ENCODE measurements at regions not wholly inside any gene's neighbourhood (a gene's known extent, or its start where the extent isn't known, plus 50 kb on each side); places are given as distances from the start of the nearest gene placed in this dataset.
A peak's percentile ranks its signal among the peaks of the same experiment; 100 is the strongest.
"Not testable (repeated sequence)": the region's sequence is repeated elsewhere in the genome, so short reads cannot be mapped to it uniquely, and the experiment has no call there.

- no peak overlapping the region for H3K9ac ChIP-seq (ENCODE audit: low read length in 2 of 2)
- H3K27me3 ChIP-seq (ENCODE audit: control insufficient read depth in 1 of 2, insufficient read depth in 2 of 2, low read length in 2 of 2): no peaks in the 10 kb centered on the region
- no peaks in the 10 kb centered on the region for H3K36me3 ChIP-seq (ENCODE audit: control insufficient read depth in 2 of 2, insufficient read depth in 2 of 2, low read length in 2 of 2)
- H3K9me3 ChIP-seq (ENCODE audit: control insufficient read depth in 2 of 2, low read length in 2 of 2): peaks cover 0 to 4% of the 10 kb centered on the region in 2 donors
- no peak overlapping the region for H3K27ac ChIP-seq (ENCODE audit: low read length)
- H3K4me1 ChIP-seq (ENCODE audit: control insufficient read depth, insufficient read depth, low read length): no peaks in the 10 kb centered on the region
- no peak overlapping the region for H3K4me3 ChIP-seq (ENCODE audit: low read length in 2 of 2)
Observed at GRCh38 chr3:178200316-178200715, 335.9 kb upstream of the KCNMB2 start.

- peaks cover 0 to 4% of the 10 kb centered on the region in 2 donors for H3K9me3 ChIP-seq (ENCODE audit: control insufficient read depth in 2 of 2, low read length in 2 of 2)
- no peak overlapping the region for H3K27ac ChIP-seq (ENCODE audit: low read length)
- no peaks in the 10 kb centered on the region for H3K27me3 ChIP-seq (ENCODE audit: control insufficient read depth in 1 of 2, insufficient read depth in 2 of 2, low read length in 2 of 2)
- no peak overlapping the region for H3K9ac ChIP-seq (ENCODE audit: low read length in 2 of 2)
- no peak overlapping the region for H3K4me3 ChIP-seq (ENCODE audit: low read length in 2 of 2)
- no peaks in the 10 kb centered on the region for H3K4me1 ChIP-seq (ENCODE audit: control insufficient read depth, insufficient read depth, low read length)
- no peaks in the 10 kb centered on the region for H3K36me3 ChIP-seq (ENCODE audit: control insufficient read depth in 2 of 2, insufficient read depth in 2 of 2, low read length in 2 of 2)
Observed at GRCh38 chr3:178201714-178202113, 334.5 kb upstream of the KCNMB2 start.

- H3K36me3 ChIP-seq (ENCODE audit: control insufficient read depth in 2 of 2, insufficient read depth in 2 of 2, low read length in 2 of 2): no peaks in the 10 kb centered on the region
- H3K4me1 ChIP-seq (ENCODE audit: control insufficient read depth, insufficient read depth, low read length): no peaks in the 10 kb centered on the region
- H3K9me3 ChIP-seq (ENCODE audit: control insufficient read depth in 2 of 2, low read length in 2 of 2): peaks cover 0 to 4% of the 10 kb centered on the region in 2 donors
- no peak overlapping the region for H3K9ac ChIP-seq (ENCODE audit: low read length in 2 of 2)
- no peak overlapping the region for H3K4me3 ChIP-seq (ENCODE audit: low read length in 2 of 2)
- H3K27ac ChIP-seq (ENCODE audit: low read length): no peak overlapping the region
- H3K27me3 ChIP-seq (ENCODE audit: control insufficient read depth in 1 of 2, insufficient read depth in 2 of 2, low read length in 2 of 2): no peaks in the 10 kb centered on the region
Observed at GRCh38 chr3:178202194-178202593, 334.0 kb upstream of the KCNMB2 start.

- Histone ChIP-seq H3K36me3 (ENCODE audit: control insufficient read depth in 2 of 2, insufficient read depth in 2 of 2, low read length in 2 of 2) (no peaks in the 10 kb centered on the region), H3K9ac (ENCODE audit: low read length in 2 of 2) (no peak overlapping the region), H3K9me3 (ENCODE audit: control insufficient read depth in 2 of 2, low read length in 2 of 2) (peaks cover 0 to 4% of the 10 kb centered on the region in 2 donors), H3K4me3 (ENCODE audit: low read length in 2 of 2) (no peak overlapping the region), H3K27me3 (ENCODE audit: control insufficient read depth in 1 of 2, insufficient read depth in 2 of 2, low read length in 2 of 2) (no peaks in the 10 kb centered on the region), H3K27ac (ENCODE audit: low read length) (peak overlapping the region; percentile 53), H3K4me1 (ENCODE audit: control insufficient read depth, insufficient read depth, low read length) (no peaks in the 10 kb centered on the region)
Observed at GRCh38 chr3:178203165-178203564, 333.1 kb upstream of the KCNMB2 start.

- Histone ChIP-seq H3K4me3 (ENCODE audit: low read length in 2 of 2) (no peak overlapping the region), H3K9ac (ENCODE audit: low read length in 2 of 2) (no peak overlapping the region), H3K36me3 (ENCODE audit: control insufficient read depth in 2 of 2, insufficient read depth in 2 of 2, low read length in 2 of 2) (no peaks in the 10 kb centered on the region), H3K4me1 (ENCODE audit: control insufficient read depth, insufficient read depth, low read length) (no peaks in the 10 kb centered on the region), H3K9me3 (ENCODE audit: control insufficient read depth in 2 of 2, low read length in 2 of 2) (peaks cover 0 to 4% of the 10 kb centered on the region in 2 donors), H3K27ac (ENCODE audit: low read length) (peak overlapping the region; percentile 53), H3K27me3 (ENCODE audit: control insufficient read depth in 1 of 2, insufficient read depth in 2 of 2, low read length in 2 of 2) (no peaks in the 10 kb centered on the region)
Observed at GRCh38 chr3:178203650-178204049, 332.6 kb upstream of the KCNMB2 start.

- Histone ChIP-seq H3K4me1 (ENCODE audit: control insufficient read depth, insufficient read depth, low read length) (no peaks in the 10 kb centered on the region), H3K4me3 (ENCODE audit: low read length in 2 of 2) (no peak overlapping the region), H3K9me3 (ENCODE audit: control insufficient read depth in 2 of 2, low read length in 2 of 2) (peaks cover 0 to 4% of the 10 kb centered on the region in 2 donors), H3K27me3 (ENCODE audit: control insufficient read depth in 1 of 2, insufficient read depth in 2 of 2, low read length in 2 of 2) (no peaks in the 10 kb centered on the region), H3K9ac (ENCODE audit: low read length in 2 of 2) (no peak overlapping the region), H3K36me3 (ENCODE audit: control insufficient read depth in 2 of 2, insufficient read depth in 2 of 2, low read length in 2 of 2) (no peaks in the 10 kb centered on the region), H3K27ac (ENCODE audit: low read length) (no peak overlapping the region)
Observed at GRCh38 chr3:178205740-178206139, 330.5 kb upstream of the KCNMB2 start.

- peaks cover 0 to 4% of the 10 kb centered on the region in 2 donors for H3K9me3 ChIP-seq (ENCODE audit: control insufficient read depth in 2 of 2, low read length in 2 of 2)
- no peak overlapping the region for H3K27ac ChIP-seq (ENCODE audit: low read length)
- H3K9ac ChIP-seq (ENCODE audit: low read length in 2 of 2): no peak overlapping the region
- H3K4me1 ChIP-seq (ENCODE audit: control insufficient read depth, insufficient read depth, low read length): no peaks in the 10 kb centered on the region
- no peaks in the 10 kb centered on the region for H3K27me3 ChIP-seq (ENCODE audit: control insufficient read depth in 1 of 2, insufficient read depth in 2 of 2, low read length in 2 of 2)
- H3K4me3 ChIP-seq (ENCODE audit: low read length in 2 of 2): no peak overlapping the region
- H3K36me3 ChIP-seq (ENCODE audit: control insufficient read depth in 2 of 2, insufficient read depth in 2 of 2, low read length in 2 of 2): no peaks in the 10 kb centered on the region
Observed at GRCh38 chr3:178206521-178206920, 329.7 kb upstream of the KCNMB2 start.

- H3K27me3 ChIP-seq (ENCODE audit: control insufficient read depth in 1 of 2, insufficient read depth in 2 of 2, low read length in 2 of 2); H3K9me3 ChIP-seq (ENCODE audit: control insufficient read depth in 2 of 2, low read length in 2 of 2); H3K4me1 ChIP-seq (ENCODE audit: control insufficient read depth, insufficient read depth, low read length); H3K9ac ChIP-seq (ENCODE audit: low read length in 2 of 2); H3K27ac ChIP-seq (ENCODE audit: low read length); H3K4me3 ChIP-seq (ENCODE audit: low read length in 2 of 2); H3K36me3 ChIP-seq (ENCODE audit: control insufficient read depth in 2 of 2, insufficient read depth in 2 of 2, low read length in 2 of 2): not testable (repeated sequence)
Observed at GRCh38 chr3:178207161-178207560, 329.1 kb upstream of the KCNMB2 start.

GRCh38 chr3:178207627-178208026, 328.6 kb upstream of the KCNMB2 start:
- H3K4me1 ChIP-seq (ENCODE audit: control insufficient read depth, insufficient read depth, low read length); H3K27me3 ChIP-seq (ENCODE audit: control insufficient read depth in 1 of 2, insufficient read depth in 2 of 2, low read length in 2 of 2); H3K36me3 ChIP-seq (ENCODE audit: control insufficient read depth in 2 of 2, insufficient read depth in 2 of 2, low read length in 2 of 2); H3K27ac ChIP-seq (ENCODE audit: low read length); H3K4me3 ChIP-seq (ENCODE audit: low read length in 2 of 2); H3K9me3 ChIP-seq (ENCODE audit: control insufficient read depth in 2 of 2, low read length in 2 of 2); H3K9ac ChIP-seq (ENCODE audit: low read length in 2 of 2): not testable (repeated sequence)

GRCh38 chr3:178209116-178209515, 327.1 kb upstream of the KCNMB2 start:
- H3K4me3 ChIP-seq (ENCODE audit: low read length in 2 of 2); H3K9me3 ChIP-seq (ENCODE audit: control insufficient read depth in 2 of 2, low read length in 2 of 2); H3K4me1 ChIP-seq (ENCODE audit: control insufficient read depth, insufficient read depth, low read length); H3K9ac ChIP-seq (ENCODE audit: low read length in 2 of 2); H3K27ac ChIP-seq (ENCODE audit: low read length); H3K36me3 ChIP-seq (ENCODE audit: control insufficient read depth in 2 of 2, insufficient read depth in 2 of 2, low read length in 2 of 2); H3K27me3 ChIP-seq (ENCODE audit: control insufficient read depth in 1 of 2, insufficient read depth in 2 of 2, low read length in 2 of 2): not testable (repeated sequence)

GRCh38 chr3:178209618-178210017, 326.6 kb upstream of the KCNMB2 start:
- not testable (repeated sequence) for H3K9ac ChIP-seq (ENCODE audit: low read length in 2 of 2); H3K36me3 ChIP-seq (ENCODE audit: control insufficient read depth in 2 of 2, insufficient read depth in 2 of 2, low read length in 2 of 2); H3K4me1 ChIP-seq (ENCODE audit: control insufficient read depth, insufficient read depth, low read length); H3K27me3 ChIP-seq (ENCODE audit: control insufficient read depth in 1 of 2, insufficient read depth in 2 of 2, low read length in 2 of 2); H3K27ac ChIP-seq (ENCODE audit: low read length); H3K9me3 ChIP-seq (ENCODE audit: control insufficient read depth in 2 of 2, low read length in 2 of 2); H3K4me3 ChIP-seq (ENCODE audit: low read length in 2 of 2)

GRCh38 chr3:178211086-178211485, 325.1 kb upstream of the KCNMB2 start:
- H3K4me3 ChIP-seq (ENCODE audit: low read length in 2 of 2); H3K4me1 ChIP-seq (ENCODE audit: control insufficient read depth, insufficient read depth, low read length); H3K27me3 ChIP-seq (ENCODE audit: control insufficient read depth in 1 of 2, insufficient read depth in 2 of 2, low read length in 2 of 2); H3K9me3 ChIP-seq (ENCODE audit: control insufficient read depth in 2 of 2, low read length in 2 of 2); H3K27ac ChIP-seq (ENCODE audit: low read length); H3K9ac ChIP-seq (ENCODE audit: low read length in 2 of 2); H3K36me3 ChIP-seq (ENCODE audit: control insufficient read depth in 2 of 2, insufficient read depth in 2 of 2, low read length in 2 of 2): not testable (repeated sequence)

Measured in stomach smooth muscle (tissue), 2 donors.